ENCODE measurements at regions not wholly inside any gene's neighbourhood (a gene's known extent, or its start where the extent isn't known, plus 50 kb on each side); places are given as distances from the start of the nearest gene placed in this dataset.
"Not testable (repeated sequence)": the region's sequence is repeated elsewhere in the genome, so short reads cannot be mapped to it uniquely, and the experiment has no call there.

- DNase-seq (ENCODE audit: low spot score): no peak
Observed at GRCh38 chr4:131764730-131765129, 1384.4 kb upstream of the PCDH10 start.

- DNase-seq (ENCODE audit: low spot score): not testable (repeated sequence)
Observed at GRCh38 chr4:131774382-131774781, 1374.7 kb upstream of the PCDH10 start.

DNA sequence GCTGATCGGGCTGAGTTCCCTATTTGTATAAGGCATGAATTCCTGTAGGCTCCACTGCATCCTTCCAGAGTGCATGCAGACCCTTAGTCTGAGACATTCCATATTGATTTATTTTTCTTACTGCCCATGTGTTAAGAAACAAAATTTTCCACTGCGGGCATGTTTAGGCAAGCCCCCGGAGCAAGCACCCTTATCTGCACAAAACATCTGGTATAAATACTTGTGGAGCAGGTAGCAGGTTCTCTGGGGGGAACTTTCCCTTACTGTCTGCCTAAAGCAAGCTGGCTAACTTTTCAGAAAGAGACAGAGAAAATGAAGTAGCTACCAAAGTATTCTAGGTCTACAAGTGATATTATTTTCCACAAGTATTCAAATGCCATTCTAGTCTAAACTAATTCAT lies 1338.5 kb upstream of the PCDH10 start:
- not testable (repeated sequence) for DNase-seq (ENCODE audit: low spot score)
